IMR-90 (cell line): ENCODE measurements at regions not wholly inside any gene's neighbourhood (a gene's known extent, or its start where the extent isn't known, plus 50 kb on each side); places are given as distances from the start of the nearest gene placed in this dataset.

Source experiments
- MXI1 ChIP-seq: IDR thresholded peaks from 2 replicates; pipeline ENCODE4 v1.6.1; 2012; ENCODE audit warnings: low read depth, mild to moderate bottlenecking, low read length, moderate library complexity, borderline replicate concordance
- TF ChIP-seq, protein P1 (sequence below): conservative IDR thresholded peaks from 2 replicates; pipeline ENCODE4 v1.5.1; 2012; ENCODE audit warnings: mild to moderate bottlenecking, low read depth, low read length, improper control_type of control experiment

- TF ChIP-seq, protein P1, sequence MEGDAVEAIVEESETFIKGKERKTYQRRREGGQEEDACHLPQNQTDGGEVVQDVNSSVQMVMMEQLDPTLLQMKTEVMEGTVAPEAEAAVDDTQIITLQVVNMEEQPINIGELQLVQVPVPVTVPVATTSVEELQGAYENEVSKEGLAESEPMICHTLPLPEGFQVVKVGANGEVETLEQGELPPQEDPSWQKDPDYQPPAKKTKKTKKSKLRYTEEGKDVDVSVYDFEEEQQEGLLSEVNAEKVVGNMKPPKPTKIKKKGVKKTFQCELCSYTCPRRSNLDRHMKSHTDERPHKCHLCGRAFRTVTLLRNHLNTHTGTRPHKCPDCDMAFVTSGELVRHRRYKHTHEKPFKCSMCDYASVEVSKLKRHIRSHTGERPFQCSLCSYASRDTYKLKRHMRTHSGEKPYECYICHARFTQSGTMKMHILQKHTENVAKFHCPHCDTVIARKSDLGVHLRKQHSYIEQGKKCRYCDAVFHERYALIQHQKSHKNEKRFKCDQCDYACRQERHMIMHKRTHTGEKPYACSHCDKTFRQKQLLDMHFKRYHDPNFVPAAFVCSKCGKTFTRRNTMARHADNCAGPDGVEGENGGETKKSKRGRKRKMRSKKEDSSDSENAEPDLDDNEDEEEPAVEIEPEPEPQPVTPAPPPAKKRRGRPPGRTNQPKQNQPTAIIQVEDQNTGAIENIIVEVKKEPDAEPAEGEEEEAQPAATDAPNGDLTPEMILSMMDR, result peak; percentile 28; the same call in 1 of the 2 replicates
- no peak for TF ChIP-seq MXI1
These were observed 60.8 kb downstream of the CSF2 start for GRCh38 chr5:132134384-132134783.
